ENCODE measurements at regions not wholly inside any gene's neighbourhood (a gene's known extent, or its start where the extent isn't known, plus 50 kb on each side); places are given as distances from the start of the nearest gene placed in this dataset.

- TF ChIP-seq CTCF (IDR thresholded peaks at IDR 0.05; ENCODE audit: low read length) (peak; percentile 20), EZH2phosphoT487 (IDR thresholded peaks at IDR 0.05; ENCODE audit: low read length) (no peak)
Measured at GRCh38 chr4:151530783-151531182, 121.8 kb downstream of the FHIP1A start.

Measured in MM.1S (cell line).